SK-N-SH (cell line): ENCODE measurements at regions not wholly inside any gene's neighbourhood (a gene's known extent, or its start where the extent isn't known, plus 50 kb on each side); places are given as distances from the start of the nearest gene placed in this dataset.

ENCODE experiments used
- CTCF ChIA-PET: fragments of 300-600, 350-600 bp; formaldehyde crosslinking; extraction: SDS; loops from one replicate; lab custom pipeline; 2021; lab: Yijun Ruan, JAX
- POLR2A ChIA-PET: fragments of 350-600 bp; sonication (Branson Sonifier 250); formaldehyde crosslinking; extraction: SDS; loops from one replicate; lab custom pipeline; 2020; ENCODE audit warnings: antibody characterized with exemption, inconsistent platforms; lab: Yijun Ruan, JAX
- DNase-seq: peaks from one replicate; pipeline ENCODE4 v3.0.0; 2012
- H2AFZ ChIP-seq: fragments of 200-600 bp; sonication (generic); 2 replicates; pipeline ENCODE4 v1.8.1; 2016; ENCODE audit warnings: antibody characterized with exemption, mild to moderate bottlenecking, low read depth
- H3F3A ChIP-seq: fragments of 200-600 bp; sonication (generic); replicated peaks from 2 replicates; pipeline ENCODE3; 2016; ENCODE audit warnings: antibody characterized with exemption, mild to moderate bottlenecking; ENCODE audit not compliant: insufficient read depth
- H3K27ac ChIP-seq, 2 experiments: fragments of 200-500 bp in 1 of 2; fragments of 200-600 bp in 1 of 2; sonication (Bioruptor generic) in 1 of 2; sonication (generic), shearing (Covaris generic) in 1 of 2; 2 replicates each; pipeline versions ENCODE4 v1.5.1 to v1.6.1; 2014 to 2016; ENCODE audit warnings: low read depth in 2 of 2, inconsistent platforms in 1 of 2, low read length in 1 of 2, mild to moderate bottlenecking in 1 of 2, mixed read lengths in 1 of 2
- H3K27me3 ChIP-seq: fragments of 200-600 bp; sonication (generic), shearing (Covaris generic); 2 replicates; pipeline ENCODE4 v1.6.1; 2016; ENCODE audit warnings: mixed run types; ENCODE audit not compliant: insufficient read depth
- H3K36me3 ChIP-seq, 2 experiments: fragments of 200-500 bp in 1 of 2; fragments of 200-600 bp in 1 of 2; sonication (Bioruptor generic) in 1 of 2; sonication (generic) in 1 of 2; replicated peaks in 1 of 2; 2 replicates each; pipeline versions ENCODE3 to v1.5.1; 2014 to 2016; ENCODE audit warnings: low read length in 1 of 2, mild to moderate bottlenecking in 1 of 2; ENCODE audit not compliant: insufficient read depth in 2 of 2, control insufficient read depth in 1 of 2
- H3K4me1 ChIP-seq, 2 experiments: fragments of 200-500 bp in 1 of 2; fragments of 200-600 bp in 1 of 2; sonication (Bioruptor generic) in 1 of 2; sonication (generic), shearing (Covaris generic) in 1 of 2; 2 replicates each; pipeline versions ENCODE4 v1.5.1 to v1.6.1; 2014 to 2016; ENCODE audit warnings: low read depth in 1 of 2, low read length in 1 of 2, mixed run types in 1 of 2; ENCODE audit not compliant: insufficient read depth in 2 of 2, control insufficient read depth in 1 of 2
- H3K4me2 ChIP-seq: fragments of 200-600 bp; sonication (generic), shearing (Covaris generic); 2 replicates; pipeline ENCODE4 v1.6.1; 2017; ENCODE audit warnings: mixed run types
- H3K4me3 ChIP-seq, 2 experiments: fragments of 200-500 bp in 1 of 2; fragments of 200-600 bp in 1 of 2; sonication (Bioruptor generic) in 1 of 2; sonication (generic), shearing (Covaris generic) in 1 of 2; 2 replicates each; pipeline versions ENCODE4 v1.5.1 to v1.8.1; 2014 to 2016; ENCODE audit warnings: low read depth in 2 of 2, inconsistent platforms in 1 of 2, low read length in 1 of 2, mild to moderate bottlenecking in 1 of 2, mixed read lengths in 1 of 2, moderate library complexity in 1 of 2
- H3K79me2 ChIP-seq: fragments of 200-600 bp; sonication (generic); 2 replicates; pipeline ENCODE4 v1.8.1; 2017; ENCODE audit warnings: mild to moderate bottlenecking; ENCODE audit not compliant: insufficient read depth
- H3K9ac ChIP-seq: fragments of 200-600 bp; sonication (generic); 2 replicates; pipeline ENCODE4 v1.6.1; 2017; ENCODE audit warnings: mixed run types
- H3K9me2 ChIP-seq: fragments of 200-600 bp; sonication (generic); 2 replicates; pipeline ENCODE4 v1.6.1; 2017; ENCODE audit warnings: mixed run types
- H3K9me3 ChIP-seq: fragments of 200-600 bp; sonication (generic); 2 replicates; pipeline ENCODE4 v1.6.1; 2017; ENCODE audit warnings: mixed run types, mild to moderate bottlenecking, moderate library complexity
- H4K20me1 ChIP-seq: fragments of 200-600 bp; sonication (generic); 2 replicates; pipeline ENCODE4 v1.6.1; 2017; ENCODE audit warnings: mild to moderate bottlenecking, mixed run types; ENCODE audit not compliant: insufficient read depth
- EZH2phosphoT487 ChIP-seq: fragments of 200-600 bp; sonication (generic); IDR thresholded peaks from 2 replicates; pipeline ENCODE4 v1.6.1; 2017; ENCODE audit warnings: low read depth, mixed run types, mild to moderate bottlenecking, antibody characterized with exemption, moderate library complexity, borderline replicate concordance
- FOSL2 ChIP-seq: IDR thresholded peaks from 2 replicates; pipeline ENCODE4 v1.4.0; 2012; ENCODE audit warnings: low read depth, mild to moderate bottlenecking, moderate library complexity, borderline replicate concordance
- FOXJ3 ChIP-seq: sonication (generic); formaldehyde crosslinking; IDR thresholded peaks from 2 replicates; pipeline ENCODE4 v1.5.1; 2020; ENCODE audit warnings: mild to moderate bottlenecking, missing genetic modification reagents
- GABPA ChIP-seq: IDR thresholded peaks from 2 replicates; pipeline ENCODE4 v1.4.0; 2012; ENCODE audit warnings: low read depth, mild to moderate bottlenecking
- GATA2 ChIP-seq: sonication (generic); formaldehyde crosslinking; IDR thresholded peaks from 2 replicates; pipeline ENCODE4 v1.5.0; 2020; ENCODE audit warnings: mild to moderate bottlenecking, missing genetic modification reagents
- IRF3 ChIP-seq: fragments of 150-350 bp; IDR thresholded peaks from 2 replicates; pipeline ENCODE4 v1.6.1; 2016; ENCODE audit warnings: mild to moderate bottlenecking, low read depth, low read length
- JUND ChIP-seq: IDR thresholded peaks from 2 replicates; pipeline ENCODE4 v1.4.0; 2012
- MEF2A ChIP-seq: IDR thresholded peaks from 2 replicates; pipeline ENCODE4 v1.4.0; 2012; ENCODE audit warnings: low read depth, borderline replicate concordance
- NFIC ChIP-seq: IDR thresholded peaks from 2 replicates; pipeline ENCODE4 v1.4.0; 2012; ENCODE audit warnings: borderline replicate concordance
- PBX3 ChIP-seq: IDR thresholded peaks from 2 replicates; pipeline ENCODE4; 2012
- POLR2AphosphoS5 ChIP-seq: IDR thresholded peaks from 2 replicates; pipeline ENCODE4 v1.6.1; 2012; ENCODE audit warnings: low read depth, low read length
- REST ChIP-seq: IDR thresholded peaks from 2 replicates; pipeline ENCODE4 v1.6.1; 2012; ENCODE audit warnings: mild to moderate bottlenecking, low read depth, low read length, moderate library complexity
- RFX5 ChIP-seq: IDR thresholded peaks from 2 replicates; pipeline ENCODE4 v1.6.1; 2012; ENCODE audit warnings: mild to moderate bottlenecking, improper control_type of control experiment, low read length
- SIN3A ChIP-seq: IDR thresholded peaks from 2 replicates; pipeline ENCODE4 v1.6.1; 2012; ENCODE audit warnings: low read depth, mild to moderate bottlenecking, low read length, moderate library complexity, borderline replicate concordance
- SMC3 ChIP-seq: IDR thresholded peaks from 2 replicates; pipeline ENCODE4 v1.6.1; 2012; ENCODE audit warnings: low read depth, low read length, improper control_type of control experiment
- TAF1 ChIP-seq: IDR thresholded peaks from 2 replicates; pipeline ENCODE4 v1.6.1; 2012; ENCODE audit warnings: low read depth, mild to moderate bottlenecking, low read length, moderate library complexity, borderline replicate concordance
- TCF12 ChIP-seq: IDR thresholded peaks from 2 replicates; pipeline ENCODE4 v1.4.0; 2012
- TEAD4 ChIP-seq: IDR thresholded peaks from 2 replicates; pipeline ENCODE4 v1.4.0; 2012; ENCODE audit warnings: mild to moderate bottlenecking, borderline replicate concordance; ENCODE audit not compliant: insufficient read depth
- USF1 ChIP-seq: IDR thresholded peaks from 2 replicates; pipeline ENCODE4 v1.4.0; 2012; ENCODE audit warnings: low read depth, borderline replicate concordance
- USF2 ChIP-seq: fragments of 150-350 bp; IDR thresholded peaks from 2 replicates; pipeline ENCODE4 v1.6.1; 2017; ENCODE audit warnings: antibody characterized with exemption, low read length, low read depth, borderline replicate concordance
- ZBTB33 ChIP-seq: IDR thresholded peaks from 2 replicates; pipeline ENCODE4 v1.4.0; 2012; ENCODE audit warnings: low read depth, borderline replicate concordance
- WGBS: methylation state at CpG from one replicate; pipeline ENCODE4 v1.1.6; 2017; ENCODE audit warnings: low lambda C conversion rate; 5-methylcytosine and 5-hydroxymethylcytosine counted together

GRCh38 chr10:108452533-108452932 lies 1288.0 kb upstream of the SORCS1 start (continued):
- no peak for TF ChIP-seq REST
- peak; percentile 86 for TF ChIP-seq TCF12
- no peak for TF ChIP-seq SIN3A
- TF ChIP-seq IRF3, result no peak
- peak; percentile 74; the same call in 1 of the 2 replicates for TF ChIP-seq NFIC
- peak; percentile 51; the same call in 1 of the 2 replicates for TF ChIP-seq POLR2AphosphoS5
- no peak for TF ChIP-seq SMC3
- peak; percentile 92 for TF ChIP-seq TEAD4

- Histone ChIP-seq H3K4me3 (no peak overlapping the region), H3K9me2 (no peaks in the 10 kb centered on the region), H3K4me2 (no peak overlapping the region), H3K36me3 (no peaks in the 10 kb centered on the region), H3K9me3 (no peaks in the 10 kb centered on the region), H3K27ac (no peak overlapping the region), H3K4me1 (peaks cover 7 to 18% of the 10 kb centered on the region in 2 experiments; a peak in 3 of 4 replicates), H3K79me2 (no peaks in the 10 kb centered on the region), H3F3A (peaks cover 20% of the 10 kb centered on the region), H2AFZ (no peak overlapping the region), H4K20me1 (no peaks in the 10 kb centered on the region), H3K9ac (no peak overlapping the region), H3K27me3 (no peaks in the 10 kb centered on the region)
- 56% methylated on average over 2 of the region's 2 CpGs for WGBS
- CTCF ChIA-PET, result interaction anchor here (2.0 kb wide), 1 partner anchor 11 kb away, joined by 7 read pairs; no protein-coding TSS in a partner anchor
- POLR2A ChIA-PET, result no interaction called here
- DNase-seq, result no peak
- TF ChIP-seq USF1 (no peak), MEF2A (no peak), EZH2phosphoT487 (no peak), FOSL2 (no peak), PBX3 (no peak), SMC3 (no peak), JUND (no peak), FOXJ3 (CRISPR knock-in tag) (no peak), GABPA (no peak), POLR2AphosphoS5 (no peak), TEAD4 (no peak), RFX5 (no peak), ZBTB33 (no peak), GATA2 (CRISPR knock-in tag) (no peak), SIN3A (no peak), TAF1 (no peak), USF2 (no peak)
Measured at GRCh38 chr10:108450280-108450679, 1285.8 kb upstream of the SORCS1 start.
